ENCODE measurements at regions not wholly inside any gene's neighbourhood (a gene's known extent, or its start where the extent isn't known, plus 50 kb on each side); places are given as distances from the start of the nearest gene placed in this dataset.

DNA sequence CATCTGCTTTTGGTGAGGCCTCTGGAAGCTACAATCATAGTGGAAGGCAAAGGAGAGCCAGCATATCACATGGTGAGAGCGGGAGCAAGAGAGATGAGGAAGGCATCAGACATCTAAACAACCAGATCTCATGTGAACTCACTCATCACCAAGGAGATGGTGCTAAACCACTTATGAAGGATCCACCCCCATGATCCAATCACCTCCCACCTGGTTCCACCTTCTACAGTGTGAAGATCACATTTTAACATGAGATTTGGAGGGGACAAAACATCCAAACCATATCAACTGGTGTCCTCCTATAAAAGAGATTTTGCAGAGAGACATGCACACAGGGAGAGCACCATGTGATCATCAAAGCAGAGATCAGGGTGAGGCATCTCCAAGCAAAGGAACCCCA lies 578.6 kb downstream of the MATN1 start:
- TF ChIP-seq, protein P1, sequence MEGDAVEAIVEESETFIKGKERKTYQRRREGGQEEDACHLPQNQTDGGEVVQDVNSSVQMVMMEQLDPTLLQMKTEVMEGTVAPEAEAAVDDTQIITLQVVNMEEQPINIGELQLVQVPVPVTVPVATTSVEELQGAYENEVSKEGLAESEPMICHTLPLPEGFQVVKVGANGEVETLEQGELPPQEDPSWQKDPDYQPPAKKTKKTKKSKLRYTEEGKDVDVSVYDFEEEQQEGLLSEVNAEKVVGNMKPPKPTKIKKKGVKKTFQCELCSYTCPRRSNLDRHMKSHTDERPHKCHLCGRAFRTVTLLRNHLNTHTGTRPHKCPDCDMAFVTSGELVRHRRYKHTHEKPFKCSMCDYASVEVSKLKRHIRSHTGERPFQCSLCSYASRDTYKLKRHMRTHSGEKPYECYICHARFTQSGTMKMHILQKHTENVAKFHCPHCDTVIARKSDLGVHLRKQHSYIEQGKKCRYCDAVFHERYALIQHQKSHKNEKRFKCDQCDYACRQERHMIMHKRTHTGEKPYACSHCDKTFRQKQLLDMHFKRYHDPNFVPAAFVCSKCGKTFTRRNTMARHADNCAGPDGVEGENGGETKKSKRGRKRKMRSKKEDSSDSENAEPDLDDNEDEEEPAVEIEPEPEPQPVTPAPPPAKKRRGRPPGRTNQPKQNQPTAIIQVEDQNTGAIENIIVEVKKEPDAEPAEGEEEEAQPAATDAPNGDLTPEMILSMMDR (IDR thresholded peaks at IDR 0.05) = no peak
- H3K36me3 ChIP-seq = no peaks in the 10 kb centered on the region
- intact Hi-C loops (cut with DNase I) = no loop called here
- DNase-seq (ENCODE audit: low spot score in 2 of 2) = no peak
- no peak overlapping the region for H3K27ac ChIP-seq
- no peaks in the 10 kb centered on the region for H3K4me1 ChIP-seq
- no peaks in the 10 kb centered on the region for H3K9me3 ChIP-seq
- no peak overlapping the region for H3K4me3 ChIP-seq
- H3K27me3 ChIP-seq = no peaks in the 10 kb centered on the region

DNA sequence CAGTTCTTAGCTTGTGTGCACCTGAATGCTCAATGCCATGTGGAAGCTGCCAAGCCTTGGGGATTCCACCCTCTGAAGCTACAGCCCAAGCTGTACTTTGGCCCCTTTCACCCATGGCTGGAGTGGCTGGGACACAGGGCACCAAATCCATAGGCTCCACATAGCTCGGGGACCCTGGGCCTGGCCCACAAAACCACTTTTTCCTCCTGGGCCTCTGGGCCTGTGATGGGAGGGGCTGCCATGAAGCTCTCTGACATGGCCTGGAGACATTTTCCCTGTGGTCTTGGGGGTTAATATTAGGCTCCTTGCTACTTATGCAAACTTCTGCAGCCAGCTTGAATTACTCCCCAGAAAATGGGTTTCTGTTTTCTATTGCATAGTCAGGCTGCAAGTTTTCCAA lies 579.9 kb downstream of the MATN1 start:
- DNase-seq (ENCODE audit: low spot score in 2 of 2) = no peak
- H3K9me3 ChIP-seq = no peaks in the 10 kb centered on the region
- no peaks in the 10 kb centered on the region for H3K4me1 ChIP-seq
- no peak overlapping the region for H3K4me3 ChIP-seq
- H3K27me3 ChIP-seq = no peaks in the 10 kb centered on the region
- TF ChIP-seq, protein P1 (IDR thresholded peaks at IDR 0.05) = no peak
- H3K27ac ChIP-seq = no peak overlapping the region
- intact Hi-C loops (cut with DNase I) = no loop called here
- H3K36me3 ChIP-seq = no peaks in the 10 kb centered on the region

DNA sequence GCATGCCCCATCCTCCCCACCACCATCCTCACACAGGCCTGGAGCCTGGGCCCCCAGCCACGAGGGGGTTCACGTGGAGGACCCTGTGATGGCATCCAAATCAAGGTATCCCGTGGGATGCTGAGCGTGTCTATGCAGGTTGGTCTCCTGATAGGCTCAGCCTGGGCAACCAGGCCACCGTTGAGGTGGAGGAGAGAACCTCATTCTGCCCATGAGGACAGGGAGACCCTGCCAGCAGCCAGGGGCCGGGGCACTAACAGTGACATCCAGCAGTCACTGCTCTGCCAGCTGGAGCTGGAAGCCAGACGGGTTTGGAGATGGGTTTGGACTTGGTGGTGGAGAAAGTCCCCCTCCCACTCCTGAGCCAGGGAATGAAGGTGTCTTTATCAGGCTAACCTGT lies 582.8 kb downstream of the MATN1 start:
- H3K27me3 ChIP-seq = no peaks in the 10 kb centered on the region
- H3K4me3 ChIP-seq = no peak overlapping the region
- no peaks in the 10 kb centered on the region for H3K36me3 ChIP-seq
- intact Hi-C loops (cut with DNase I) = no loop called here
- no peaks in the 10 kb centered on the region for H3K9me3 ChIP-seq
- no peak overlapping the region for H3K27ac ChIP-seq
- peak in 1 of 2 donors; percentile 54 for DNase-seq (ENCODE audit: low spot score in 2 of 2)
- H3K4me1 ChIP-seq = no peaks in the 10 kb centered on the region
- TF ChIP-seq, protein P1 (IDR thresholded peaks at IDR 0.05) = no peak

DNA sequence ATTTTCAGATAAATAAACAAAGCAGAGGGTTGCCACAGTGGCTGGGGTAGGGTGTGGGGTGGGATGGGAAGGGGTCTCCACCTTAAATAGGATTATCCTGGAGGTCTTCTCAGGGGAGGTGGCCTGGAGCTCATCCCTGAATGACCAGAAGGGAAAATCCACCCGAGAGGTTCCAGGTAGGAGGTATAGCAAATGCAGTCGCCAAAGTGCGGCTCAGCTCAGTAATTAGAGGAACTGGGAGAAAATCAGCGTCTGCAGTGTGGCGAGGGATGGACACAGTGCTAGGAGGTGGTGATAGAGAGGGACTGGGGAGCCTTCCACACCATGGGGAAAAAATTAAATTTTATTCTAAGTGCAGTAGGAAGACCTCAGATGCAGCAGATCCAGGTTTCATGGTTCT lies 584.5 kb downstream of the MATN1 start:
- H3K27ac ChIP-seq = no peak overlapping the region
- TF ChIP-seq, protein P1 (IDR thresholded peaks at IDR 0.05) = no peak
- intact Hi-C loops (cut with DNase I) = no loop called here
- H3K4me3 ChIP-seq = no peak overlapping the region
- H3K27me3 ChIP-seq = no peaks in the 10 kb centered on the region
- no peaks in the 10 kb centered on the region for H3K9me3 ChIP-seq
- DNase-seq (ENCODE audit: low spot score in 2 of 2) = peak in 1 of 2 donors; percentile 56
- no peaks in the 10 kb centered on the region for H3K4me1 ChIP-seq
- H3K36me3 ChIP-seq = no peaks in the 10 kb centered on the region

DNA sequence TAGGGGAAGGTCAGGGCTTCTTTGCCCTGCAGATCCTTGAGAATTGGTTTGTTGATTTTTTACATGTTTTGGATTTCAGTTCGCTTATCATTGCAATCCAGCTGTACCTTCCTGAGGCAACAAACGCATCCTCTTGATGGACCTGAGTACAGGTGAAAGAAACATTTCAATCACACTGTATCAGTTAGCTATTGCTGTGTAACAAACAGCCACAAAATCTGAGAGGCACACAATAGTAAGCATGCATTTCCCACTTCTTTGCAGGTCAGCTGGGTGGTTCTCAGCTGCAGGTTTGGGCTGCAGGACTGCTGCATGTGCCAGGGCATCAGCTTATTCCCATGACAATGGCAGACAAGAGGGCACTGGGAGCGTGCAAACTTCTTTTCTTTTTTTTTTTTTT lies 586.4 kb downstream of the MATN1 start:
- H3K27ac ChIP-seq = no peak overlapping the region
- no peaks in the 10 kb centered on the region for H3K4me1 ChIP-seq
- H3K36me3 ChIP-seq = no peaks in the 10 kb centered on the region
- no peak for DNase-seq (ENCODE audit: low spot score in 2 of 2)
- TF ChIP-seq, protein P1 (IDR thresholded peaks at IDR 0.05) = no peak
- intact Hi-C loops (cut with DNase I) = no loop called here
- no peak overlapping the region for H3K4me3 ChIP-seq
- no peaks in the 10 kb centered on the region for H3K27me3 ChIP-seq
- no peaks in the 10 kb centered on the region for H3K9me3 ChIP-seq

DNA sequence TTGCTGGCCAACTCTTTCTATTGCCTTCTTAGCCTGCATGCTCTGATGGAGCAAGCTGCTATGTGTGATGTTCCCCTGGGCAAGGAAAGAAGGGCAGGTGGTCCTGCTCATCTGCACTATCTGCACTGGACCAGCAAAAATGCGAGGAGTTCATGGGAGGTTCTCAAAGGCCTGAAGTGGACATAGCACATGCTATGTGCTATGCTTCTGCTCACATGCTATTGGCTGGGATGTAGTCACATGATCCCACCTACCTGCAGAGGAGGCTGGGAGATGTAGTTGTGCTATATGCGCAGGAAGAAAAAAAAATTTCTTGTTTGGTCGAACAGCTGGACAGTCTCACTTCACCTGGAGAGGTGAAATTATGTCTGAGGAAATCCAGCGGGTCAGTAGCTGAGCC lies 587.7 kb downstream of the MATN1 start:
- no peaks in the 10 kb centered on the region for H3K4me1 ChIP-seq
- H3K4me3 ChIP-seq = no peak overlapping the region
- no peaks in the 10 kb centered on the region for H3K27me3 ChIP-seq
- TF ChIP-seq, protein P1 (IDR thresholded peaks at IDR 0.05) = no peak
- H3K27ac ChIP-seq = no peak overlapping the region
- no peaks in the 10 kb centered on the region for H3K9me3 ChIP-seq
- intact Hi-C loops (cut with DNase I) = no loop called here
- peak in 1 of 2 donors; percentile 42 for DNase-seq (ENCODE audit: low spot score in 2 of 2)
- H3K36me3 ChIP-seq = no peaks in the 10 kb centered on the region
